ENCODE measurements at regions not wholly inside any gene's neighbourhood (a gene's known extent, or its start where the extent isn't known, plus 50 kb on each side); places are given as distances from the start of the nearest gene placed in this dataset.

GRCh38 chr2:3960106-3960505 is 256.7 kb downstream of the DCDC2C start:
- no peak for DNase-seq (ENCODE audit: low read depth in 2 of 2)

- DNase-seq (ENCODE audit: low read depth in 2 of 2), result no peak
These were observed 259.3 kb downstream of the DCDC2C start for GRCh38 chr2:3962719-3963118.

DNA sequence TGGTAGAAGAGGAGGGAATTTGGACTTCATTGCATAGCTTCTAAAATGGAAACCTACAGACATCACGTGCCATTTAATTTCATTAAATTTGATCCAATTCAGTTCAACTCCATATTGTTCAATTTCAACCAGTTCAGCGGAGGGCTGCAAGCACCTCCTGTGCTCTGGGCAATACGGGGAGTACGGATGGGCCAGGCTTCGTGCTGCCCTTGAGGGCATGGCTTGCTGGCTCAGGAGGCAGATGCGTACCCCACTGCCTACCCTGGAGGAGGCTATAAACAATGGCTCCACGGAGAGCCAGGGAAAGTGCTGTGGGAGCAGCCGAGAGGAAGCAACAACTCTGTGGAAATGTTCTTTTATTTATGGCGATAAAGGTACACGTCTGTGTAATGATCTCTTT is 261.8 kb downstream of the DCDC2C start:
- no peak for DNase-seq (ENCODE audit: low read depth in 2 of 2)

DNA sequence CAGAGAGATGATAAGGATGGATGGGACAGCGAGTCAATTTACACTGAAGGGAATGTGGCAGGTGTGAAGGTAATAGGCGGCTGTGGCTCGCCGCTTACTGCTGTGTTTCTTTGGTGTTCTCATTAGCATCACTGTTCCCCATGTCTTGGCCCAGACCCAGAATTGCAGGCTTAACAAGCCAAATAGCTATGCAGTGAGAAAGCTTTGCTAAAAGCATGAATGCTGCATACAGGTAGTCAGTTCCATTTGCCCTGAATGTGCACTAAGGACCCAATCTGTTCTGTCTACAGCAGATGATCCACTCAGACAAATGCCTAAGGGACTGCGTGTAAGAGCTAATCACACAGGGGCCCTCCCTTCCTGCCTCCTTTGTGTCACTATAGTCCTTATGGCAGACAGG is 262.6 kb downstream of the DCDC2C start:
- DNase-seq (ENCODE audit: low read depth in 2 of 2), result no peak

DNA sequence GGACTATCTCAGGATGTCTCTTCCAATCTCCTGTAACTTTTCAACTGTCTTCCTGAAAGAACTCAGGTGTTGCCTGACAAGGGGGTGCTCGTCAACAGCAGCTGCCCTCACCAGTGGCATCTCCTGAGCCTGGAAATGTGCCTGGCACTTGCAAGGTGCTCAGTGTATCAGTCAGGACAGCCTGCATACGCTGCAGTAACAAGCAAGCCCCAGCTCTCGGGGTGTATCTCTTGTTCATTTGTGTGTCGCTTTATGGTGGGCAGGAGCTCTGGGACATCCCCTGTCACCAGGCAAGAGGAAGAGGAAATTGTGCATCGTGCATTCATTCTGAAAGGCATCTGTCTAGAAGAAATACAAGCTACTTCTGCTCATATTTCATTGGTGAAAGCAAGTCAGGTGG is 263.1 kb downstream of the DCDC2C start:
- DNase-seq (ENCODE audit: low read depth in 2 of 2), result no peak

- DNase-seq (ENCODE audit: low read depth in 2 of 2), result no peak
These were observed 265.4 kb downstream of the DCDC2C start for GRCh38 chr2:3968736-3969135.

DNA sequence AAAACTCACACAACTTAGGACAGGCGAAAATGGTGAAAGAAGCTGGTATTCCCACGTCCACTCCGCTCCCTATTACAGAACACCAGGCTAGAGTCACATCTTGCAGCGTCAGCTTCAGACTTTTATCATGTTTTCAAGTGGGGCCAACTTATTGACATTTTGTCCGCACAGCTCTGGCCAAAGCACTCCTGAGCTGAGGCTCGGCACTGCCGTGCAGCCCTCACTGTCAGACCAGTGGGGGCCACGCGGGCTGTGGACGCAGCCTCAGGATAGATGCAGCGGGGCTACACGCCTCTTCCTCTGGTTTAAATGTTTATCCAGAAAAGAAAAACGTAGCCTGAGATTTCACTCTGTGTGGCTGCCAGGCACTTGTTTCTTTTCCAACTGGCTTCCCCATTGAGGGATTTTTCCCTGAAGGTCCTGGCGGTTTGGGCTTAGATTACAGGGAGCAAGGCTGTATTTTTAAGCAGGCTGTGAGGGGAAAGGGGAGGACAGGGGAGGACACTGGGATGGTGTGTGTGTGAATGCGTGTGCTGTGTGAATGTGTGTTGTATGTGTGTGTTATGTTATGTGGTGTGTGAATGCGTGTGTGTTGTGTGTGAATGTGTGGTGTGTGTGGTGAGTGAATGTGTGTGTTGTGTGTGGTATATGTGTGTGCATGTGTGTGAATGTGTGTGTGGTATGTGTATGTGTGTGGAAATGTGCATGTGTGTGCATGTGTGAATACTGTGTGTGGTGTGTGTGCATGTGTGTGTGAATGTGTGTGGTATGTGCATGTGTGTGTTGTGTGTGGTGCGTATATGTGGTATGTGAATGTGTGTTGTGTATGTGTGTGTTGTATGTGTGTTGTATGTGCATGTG is 267.6 kb downstream of the DCDC2C start:
- DNase-seq (ENCODE audit: low read depth in 2 of 2), result no peak

DNA sequence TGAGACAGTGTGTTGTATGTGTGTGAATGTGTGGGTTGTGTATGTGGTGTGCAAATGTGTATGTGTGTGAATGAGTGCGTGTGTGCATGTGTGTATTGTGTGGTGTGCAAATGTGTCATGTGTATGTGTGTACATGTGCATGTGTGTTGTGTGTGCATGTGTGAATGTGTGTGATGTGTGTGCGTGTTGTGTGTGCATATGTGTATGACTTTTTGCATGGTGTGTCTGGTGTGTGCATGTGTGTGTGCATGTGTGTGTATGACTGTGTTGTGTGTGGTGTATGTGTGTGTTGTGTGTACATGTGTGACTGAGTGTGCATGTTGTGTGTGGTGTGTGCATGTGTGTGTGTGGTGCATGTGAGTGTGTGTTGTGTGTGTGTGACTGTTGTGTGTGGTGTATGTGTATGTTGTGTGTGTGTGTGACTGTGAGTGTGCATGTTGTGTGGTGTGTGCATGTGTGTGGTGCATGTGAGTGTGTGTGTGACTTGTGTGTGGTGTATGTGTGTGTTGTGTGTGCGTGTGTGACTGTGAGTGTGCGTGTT is 268.3 kb downstream of the DCDC2C start:
- no peak for DNase-seq (ENCODE audit: low read depth in 2 of 2)

DNA sequence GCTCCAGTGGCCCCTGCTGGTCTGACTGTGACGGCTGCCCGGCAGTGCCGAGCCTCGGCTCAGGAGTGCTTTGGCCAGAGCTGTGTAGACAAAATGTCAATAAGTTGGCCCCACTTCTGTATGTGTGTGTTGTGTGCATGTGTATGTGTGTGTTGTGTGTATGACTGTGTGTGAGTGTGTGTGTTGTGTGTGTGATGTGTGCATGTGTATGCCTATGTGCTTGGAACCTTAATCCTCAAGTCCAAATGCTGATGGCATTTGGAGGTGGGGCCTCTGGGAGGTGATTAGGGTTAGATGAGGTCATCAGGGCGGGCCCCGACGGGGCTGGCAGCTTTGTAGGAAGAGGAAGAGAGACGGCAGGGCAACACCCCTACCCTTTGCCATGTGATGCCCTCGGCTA is 269.0 kb downstream of the DCDC2C start:
- DNase-seq (ENCODE audit: low read depth in 2 of 2), result no peak

- DNase-seq (ENCODE audit: low read depth in 2 of 2), result no peak
These were observed 271.4 kb downstream of the DCDC2C start for GRCh38 chr2:3974765-3975164.

DNA sequence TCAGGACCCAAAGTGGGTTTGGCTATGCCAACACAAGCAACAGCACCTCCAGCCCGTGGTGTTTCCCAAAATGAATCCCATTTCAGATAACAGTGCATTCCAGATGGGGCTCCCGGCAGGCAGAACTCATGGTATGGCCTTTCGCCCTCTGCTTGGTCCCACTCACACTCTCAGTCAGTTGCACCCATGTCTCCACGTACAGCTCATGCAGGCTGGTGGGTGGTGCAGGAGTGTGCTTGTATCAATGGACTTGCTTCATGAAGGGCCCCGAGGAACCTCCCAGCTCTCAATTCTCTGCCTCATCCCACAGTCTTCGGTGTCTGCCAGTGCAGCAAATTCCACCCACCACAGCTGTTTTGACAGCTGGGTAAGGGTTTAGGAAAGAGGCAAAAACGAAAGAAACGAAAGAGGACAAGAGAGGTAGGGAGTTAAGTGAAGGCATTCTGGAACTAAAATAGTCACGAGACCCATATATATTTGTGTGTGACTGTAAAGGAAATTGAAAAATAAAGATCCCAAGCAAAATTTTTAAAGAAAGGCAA is 278.1 kb downstream of the DCDC2C start:
- DNase-seq (ENCODE audit: low read depth in 2 of 2), result no peak

DNA sequence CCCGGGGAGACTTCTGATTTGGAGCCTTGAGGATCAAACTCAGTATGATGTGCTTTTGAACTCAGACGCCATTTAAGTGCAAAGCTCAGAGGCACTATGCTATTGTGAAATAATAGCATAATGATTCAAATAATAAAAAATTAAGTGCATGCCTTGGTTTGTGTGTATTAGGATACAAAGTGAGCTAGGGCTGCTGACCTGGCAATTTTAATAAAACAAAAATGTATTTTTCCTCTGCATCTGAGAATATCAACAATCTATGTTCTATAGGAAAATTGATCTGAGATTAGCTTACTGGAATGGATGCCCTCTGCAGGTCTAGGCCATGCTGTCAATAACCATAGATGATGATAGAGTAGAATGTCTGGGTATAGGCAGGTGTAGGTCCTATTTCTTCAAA is 278.8 kb downstream of the DCDC2C start:
- no peak for DNase-seq (ENCODE audit: low read depth in 2 of 2)

- DNase-seq (ENCODE audit: low read depth in 2 of 2), result no peak
These were observed 282.7 kb downstream of the DCDC2C start for GRCh38 chr2:3986063-3986462.

GRCh38 chr2:3986530-3987258 is 283.3 kb downstream of the DCDC2C start:
- DNase-seq (ENCODE audit: low read depth in 2 of 2), result no peak

GRCh38 chr2:4002841-4003403 is 299.5 kb downstream of the DCDC2C start:
- DNase-seq (ENCODE audit: low read depth in 2 of 2), result no peak

- no peak for DNase-seq (ENCODE audit: low read depth in 2 of 2)
These were observed 308.8 kb downstream of the DCDC2C start for GRCh38 chr2:4012197-4012596.

GRCh38 chr2:4018535-4018934 is 315.2 kb downstream of the DCDC2C start:
- DNase-seq (ENCODE audit: low read depth in 2 of 2), result no peak

DNA sequence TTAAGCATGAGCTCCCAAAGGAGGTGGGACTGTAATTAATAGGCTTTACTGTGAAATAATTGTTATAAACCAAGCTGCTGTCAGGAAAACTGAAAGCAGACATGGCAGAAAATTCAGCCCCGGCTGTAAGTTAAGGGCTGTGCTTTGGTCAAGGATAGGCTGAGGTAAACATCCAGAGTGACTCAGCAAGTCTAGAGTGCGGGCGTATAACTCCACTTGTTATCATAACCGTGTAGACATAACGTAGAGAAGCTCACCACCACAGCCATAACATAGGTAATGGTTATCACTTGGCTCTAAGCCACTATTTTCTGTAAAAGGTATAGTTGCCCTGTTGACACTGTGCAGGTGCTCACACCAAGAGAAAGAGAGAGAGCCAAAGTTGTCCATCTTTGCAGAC is 316.8 kb downstream of the DCDC2C start:
- DNase-seq (ENCODE audit: low read depth in 2 of 2), result no peak

- DNase-seq (ENCODE audit: low read depth in 2 of 2), result no peak
These were observed 317.3 kb downstream of the DCDC2C start for GRCh38 chr2:4020649-4021048.

- DNase-seq (ENCODE audit: low read depth in 2 of 2), result no peak
These were observed 321.2 kb downstream of the DCDC2C start for GRCh38 chr2:4024605-4025004.

DNA sequence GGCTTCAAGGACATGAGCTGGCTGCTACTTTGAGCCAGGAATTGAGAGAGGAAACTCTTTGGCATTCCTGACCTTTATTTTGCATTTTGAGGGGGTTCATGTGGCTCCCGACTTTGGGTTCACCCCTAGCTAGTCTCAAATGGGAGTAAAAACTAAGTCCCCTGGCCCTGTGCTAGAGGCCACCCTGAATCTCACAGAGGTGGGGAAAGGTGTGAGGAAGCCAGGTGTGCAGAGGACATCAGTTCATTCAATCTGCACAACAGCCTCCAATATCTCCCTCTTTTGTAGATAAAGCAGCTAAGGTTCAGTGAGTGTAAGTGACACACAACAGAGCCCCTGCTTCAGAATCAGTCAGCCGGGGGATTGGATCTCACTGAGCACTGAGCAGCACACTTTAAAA is 325.7 kb downstream of the DCDC2C start:
- no peak for DNase-seq (ENCODE audit: low read depth in 2 of 2)

DNA sequence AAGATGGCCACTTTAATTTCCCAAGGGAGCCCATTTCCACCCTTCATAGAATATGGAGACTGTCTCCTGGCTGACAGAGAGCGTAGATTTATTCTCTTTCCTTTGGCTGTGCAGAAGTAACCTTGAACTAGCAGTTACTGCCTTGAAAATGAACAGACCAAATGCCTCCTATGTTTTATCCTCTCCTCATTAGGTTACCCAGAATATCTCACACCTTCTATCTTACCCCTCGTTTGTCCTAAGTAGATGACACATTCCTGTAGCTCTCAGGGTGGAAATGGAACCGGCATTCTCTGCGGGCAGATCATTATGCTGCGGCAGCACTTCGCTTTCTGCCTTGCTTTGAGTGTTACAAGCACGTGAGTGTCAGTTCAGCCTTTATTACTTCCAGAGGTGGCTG is 336.5 kb downstream of the DCDC2C start:
- no peak for DNase-seq (ENCODE audit: low read depth in 2 of 2)
